ENCODE measurements at regions not wholly inside any gene's neighbourhood (a gene's known extent, or its start where the extent isn't known, plus 50 kb on each side); places are given as distances from the start of the nearest gene placed in this dataset.

GRCh38 chr13:50609011-50609410 lies 234.5 kb downstream of the DLEU7 start:
- TF ChIP-seq POLR2AphosphoS5 (IDR thresholded peaks at IDR 0.05; ENCODE audit: low read depth, low read length) (no peak), TAF1 (IDR thresholded peaks at IDR 0.05; ENCODE audit: low read depth, low read length) (no peak), POLR2A (IDR thresholded peaks at IDR 0.05; ENCODE audit: low read depth, low read length) (no peak), SPI1 (IDR thresholded peaks at IDR 0.05; ENCODE audit: low read depth, low read length) (no peak), PAX5 (IDR thresholded peaks at IDR 0.05; ENCODE audit: insufficient read depth, low read length, severe bottlenecking) (no peak), POU2F2 (IDR thresholded peaks at IDR 0.05; ENCODE audit: low read depth, low read length) (no peak)

All from GM12891 (cell line).